GM12874 (cell line): ENCODE measurements at regions not wholly inside any gene's neighbourhood (a gene's known extent, or its start where the extent isn't known, plus 50 kb on each side); places are given as distances from the start of the nearest gene placed in this dataset.

Source experiments
- CTCF ChIP-seq: IDR thresholded peaks from 2 replicates; pipeline ENCODE4 v1.5.1; 2011; ENCODE audit warnings: low read depth, mild to moderate bottlenecking, control low read depth, low read length, moderate library complexity; ENCODE audit not compliant: insufficient read depth

- TF ChIP-seq CTCF = no peak
These were observed 839.1 kb upstream of the ADGRL2 start for GRCh38 chr1:80961464-80962190.

- no peak for TF ChIP-seq CTCF
These were observed 867.4 kb upstream of the ADGRL2 start for GRCh38 chr1:80933346-80933745.

GRCh38 chr1:80931178-80931577 is 869.6 kb upstream of the ADGRL2 start:
- TF ChIP-seq CTCF = no peak

GRCh38 chr1:80929868-80930508 is 870.7 kb upstream of the ADGRL2 start:
- TF ChIP-seq CTCF = no peak

- no peak for TF ChIP-seq CTCF
These were observed 874.2 kb upstream of the ADGRL2 start for GRCh38 chr1:80926531-80926930.

- TF ChIP-seq CTCF = no peak
These were observed 875.5 kb upstream of the ADGRL2 start for GRCh38 chr1:80925130-80925805.

GRCh38 chr1:80924290-80924689 is 876.4 kb upstream of the ADGRL2 start:
- no peak for TF ChIP-seq CTCF
